Activated CD4-positive, alpha-beta T cell treated with anti-CD3 and anti-CD28 coated beads for 36 hours (primary cell): ENCODE measurements at regions not wholly inside any gene's neighbourhood (a gene's known extent, or its start where the extent isn't known, plus 50 kb on each side); places are given as distances from the start of the nearest gene placed in this dataset.
"Not testable (repeated sequence)": the region's sequence is repeated elsewhere in the genome, so short reads cannot be mapped to it uniquely, and the experiment has no call there.

Source experiments
- ATAC-seq: fragments of 200-7000 bp; cut with Tn5 transposase; one replicate; pipeline ENCODE4 v1.10.0; 2021; ENCODE audit warnings: mild to moderate bottlenecking, moderate library complexity
- CTCF ChIA-PET: fragments of 350-600 bp; sonication (Branson Sonifier 250); formaldehyde crosslinking; loops from one replicate; lab custom pipeline; 2021; ENCODE audit warnings: antibody characterized with exemption; lab: Charles Lee
- POLR2A ChIA-PET: fragments of 350-600 bp; sonication (Branson Sonifier 250); formaldehyde crosslinking; loops from one replicate; lab custom pipeline; 2021; ENCODE audit warnings: antibody characterized with exemption, inconsistent platforms; lab: Charles Lee
- DNase-seq: peaks from one replicate; pipeline ENCODE4 v3.0.0-alpha.2; 2020
- H3K27ac Mint-ChIP-seq: one replicate; pipeline ENCODE4 v1.8.0; 2021; ENCODE audit warnings: mixed read lengths
- H3K27me3 Mint-ChIP-seq: one replicate; pipeline ENCODE4 v1.8.0; 2021; ENCODE audit warnings: mixed read lengths
- H3K36me3 Mint-ChIP-seq: one replicate; pipeline ENCODE4 v1.8.0; 2021; ENCODE audit warnings: low read depth, mixed read lengths
- H3K4me1 Mint-ChIP-seq: one replicate; pipeline ENCODE4 v1.8.0; 2021; ENCODE audit warnings: mixed read lengths
- H3K4me3 Mint-ChIP-seq: one replicate; pipeline ENCODE4 v1.8.0; 2021; ENCODE audit warnings: mild to moderate bottlenecking, moderate library complexity, mixed read lengths
- H3K9me3 Mint-ChIP-seq: one replicate; pipeline ENCODE4 v1.8.0; 2021; ENCODE audit warnings: low read depth, mixed read lengths
- intact Hi-C, 2 experiments: fragments of 100-400 bp; cut with DNase I in 1 of 2; cut with micrococcal nuclease in 1 of 2; formaldehyde crosslinking; loops; one replicate each; pipeline versions ENCODE4 v1.14.2 to v1.15.1; 2022 to 2024; cut with DNase I, micrococcal nuclease

- Mint-ChIP-seq H3K4me1 (no peaks in the 10 kb centered on the region), H3K9me3 (no peaks in the 10 kb centered on the region), H3K36me3 (no peaks in the 10 kb centered on the region), H3K4me3 (no peak overlapping the region), H3K27ac (no peak overlapping the region), H3K27me3 (no peaks in the 10 kb centered on the region)
- DNase-seq: no peak
- POLR2A ChIA-PET: no interaction called here
- intact Hi-C loops: no loop called here
- ATAC-seq: no peak
- CTCF ChIA-PET: no interaction called here
These were observed 241.1 kb downstream of the GADD45G start for GRCh38 chr9:89845862-89846261.

GRCh38 chr9:89848060-89849040, 243.5 kb downstream of the GADD45G start:
- CTCF ChIA-PET: no interaction called here
- Mint-ChIP-seq H3K9me3 (no peaks in the 10 kb centered on the region), H3K4me3 (no peak overlapping the region), H3K4me1 (no peaks in the 10 kb centered on the region), H3K27me3 (no peaks in the 10 kb centered on the region), H3K36me3 (no peaks in the 10 kb centered on the region), H3K27ac (no peak overlapping the region)
- DNase-seq (no peak), ATAC-seq (no peak)
- intact Hi-C loops: no loop called here
- POLR2A ChIA-PET: no interaction called here

GRCh38 chr9:89849096-89849495, 244.3 kb downstream of the GADD45G start:
- H3K4me1 Mint-ChIP-seq: no peaks in the 10 kb centered on the region
- CTCF ChIA-PET: no interaction called here
- no peak overlapping the region for H3K4me3 Mint-ChIP-seq
- H3K36me3 Mint-ChIP-seq: no peaks in the 10 kb centered on the region
- no peaks in the 10 kb centered on the region for H3K27me3 Mint-ChIP-seq
- POLR2A ChIA-PET: no interaction called here
- no peak overlapping the region for H3K27ac Mint-ChIP-seq
- DNase-seq (no peak), ATAC-seq (no peak)
- H3K9me3 Mint-ChIP-seq: no peaks in the 10 kb centered on the region
- intact Hi-C loops: no loop called here

- no peak for DNase-seq
- Mint-ChIP-seq H3K36me3 (no peaks in the 10 kb centered on the region), H3K27ac (no peak overlapping the region), H3K9me3 (no peaks in the 10 kb centered on the region), H3K4me3 (no peak overlapping the region), H3K4me1 (no peaks in the 10 kb centered on the region), H3K27me3 (no peaks in the 10 kb centered on the region)
- intact Hi-C loops: no loop called here
- CTCF ChIA-PET: interaction anchor here (0.6 kb wide), 1 partner anchor 31 kb away, joined by 3 read pairs; no protein-coding TSS in a partner anchor
- POLR2A ChIA-PET: no interaction called here
- ATAC-seq: no peak
These were observed 245.3 kb downstream of the GADD45G start for GRCh38 chr9:89850153-89850552.

GRCh38 chr9:89850631-89851325, 246.0 kb downstream of the GADD45G start:
- Mint-ChIP-seq H3K4me1 (no peaks in the 10 kb centered on the region), H3K27ac (no peak overlapping the region), H3K36me3 (no peaks in the 10 kb centered on the region), H3K27me3 (no peaks in the 10 kb centered on the region), H3K4me3 (no peak overlapping the region), H3K9me3 (no peaks in the 10 kb centered on the region)
- ChIA-PET POLR2A (interaction anchor here (0.6 kb wide), 1 partner anchor 1853 kb away, joined by 5 read pairs; no protein-coding TSS in a partner anchor), CTCF (no interaction called here)
- intact Hi-C loops: no loop called here
- no peak for DNase-seq
- no peak for ATAC-seq

GRCh38 chr9:89853161-89853560, 248.3 kb downstream of the GADD45G start:
- ATAC-seq: no peak
- Mint-ChIP-seq H3K36me3 (no peaks in the 10 kb centered on the region), H3K4me3 (no peak overlapping the region), H3K4me1 (no peaks in the 10 kb centered on the region), H3K9me3 (no peaks in the 10 kb centered on the region), H3K27me3 (no peaks in the 10 kb centered on the region), H3K27ac (no peak overlapping the region)
- CTCF ChIA-PET: interaction anchor here (0.6 kb wide), 1 partner anchor 12 kb away, joined by 3 read pairs; no protein-coding TSS in a partner anchor
- POLR2A ChIA-PET: no interaction called here
- intact Hi-C loops: no loop called here
- DNase-seq: no peak

GRCh38 chr9:89853931-89854330, 249.1 kb downstream of the GADD45G start:
- CTCF ChIA-PET: no interaction called here
- Mint-ChIP-seq H3K36me3 (no peaks in the 10 kb centered on the region), H3K4me3 (no peak overlapping the region), H3K27ac (no peak overlapping the region), H3K27me3 (no peaks in the 10 kb centered on the region), H3K9me3 (no peaks in the 10 kb centered on the region), H3K4me1 (no peaks in the 10 kb centered on the region)
- no peak for DNase-seq
- intact Hi-C loops: no loop called here
- ATAC-seq: no peak
- POLR2A ChIA-PET: no interaction called here

- H3K27ac Mint-ChIP-seq: no peak overlapping the region
These were observed 250.1 kb downstream of the GADD45G start for GRCh38 chr9:89854715-89855475.

GRCh38 chr9:89856296-89856695, 251.5 kb downstream of the GADD45G start:
- intact Hi-C loops, H3K36me3 Mint-ChIP-seq, H3K27me3 Mint-ChIP-seq, H3K4me3 Mint-ChIP-seq, ATAC-seq, H3K27ac Mint-ChIP-seq, POLR2A ChIA-PET, H3K9me3 Mint-ChIP-seq, CTCF ChIA-PET, DNase-seq, H3K4me1 Mint-ChIP-seq: not testable (repeated sequence)

More at GRCh38 chr9:89854715-89855475, 250.1 kb downstream of the GADD45G start:
- ChIA-PET CTCF (no interaction called here), POLR2A (no interaction called here)
- Mint-ChIP-seq H3K27me3 (peaks cover 2% of the 10 kb centered on the region), H3K36me3 (no peaks in the 10 kb centered on the region), H3K4me3 (no peak overlapping the region), H3K9me3 (no peaks in the 10 kb centered on the region), H3K4me1 (no peaks in the 10 kb centered on the region)
- ATAC-seq: no peak
- intact Hi-C loops: no loop called here
- no peak for DNase-seq

- ATAC-seq, POLR2A ChIA-PET, intact Hi-C loops, H3K4me1 Mint-ChIP-seq, DNase-seq, H3K36me3 Mint-ChIP-seq, H3K9me3 Mint-ChIP-seq, H3K27ac Mint-ChIP-seq, CTCF ChIA-PET, H3K27me3 Mint-ChIP-seq, H3K4me3 Mint-ChIP-seq: not testable (repeated sequence)
These were observed 252.1 kb downstream of the GADD45G start for GRCh38 chr9:89856950-89857349.

GRCh38 chr9:89859842-89860241, 255.0 kb downstream of the GADD45G start:
- H3K27me3 Mint-ChIP-seq, CTCF ChIA-PET, DNase-seq, H3K36me3 Mint-ChIP-seq, ATAC-seq, H3K27ac Mint-ChIP-seq, intact Hi-C loops, H3K4me3 Mint-ChIP-seq, POLR2A ChIA-PET, H3K4me1 Mint-ChIP-seq, H3K9me3 Mint-ChIP-seq: not testable (repeated sequence)
